GM23338 (cell line): ENCODE measurements at regions not wholly inside any gene's neighbourhood (a gene's known extent, or its start where the extent isn't known, plus 50 kb on each side); places are given as distances from the start of the nearest gene placed in this dataset.

Source experiments
- ATAC-seq: fragments of 200-7000 bp; cut with Tn5 transposase; 3 replicates; pipeline ENCODE4 v1.9.1; 2020
- DNase-seq: peaks from one replicate; pipeline ENCODE4 v3.0.0-alpha.2; 2015; ENCODE audit warnings: low spot score
- H2AFZ ChIP-seq: fragments of 200-600 bp; sonication (generic); 2 replicates; pipeline ENCODE4 v1.8.0; 2016; ENCODE audit warnings: antibody characterized with exemption, mild to moderate bottlenecking, moderate library complexity
- H3F3A ChIP-seq: fragments of 200-600 bp; sonication (generic); replicated peaks from 2 replicates; pipeline ENCODE4 v1.8.0; 2017; ENCODE audit warnings: antibody characterized with exemption, mixed run types, low read depth
- H3K27ac ChIP-seq: fragments of 200-600 bp; sonication (generic); 2 replicates; pipeline ENCODE4 v1.6.1; 2016; ENCODE audit warnings: low read depth
- H3K27me3 ChIP-seq: fragments of 200-600 bp; sonication (generic); 2 replicates; pipeline ENCODE4 v1.8.0; 2016; ENCODE audit warnings: mild to moderate bottlenecking, mixed run types, moderate library complexity; ENCODE audit not compliant: insufficient read depth
- H3K36me3 ChIP-seq: fragments of 200-600 bp; sonication (generic); 2 replicates; pipeline ENCODE4 v1.8.0; 2016; ENCODE audit warnings: mild to moderate bottlenecking; ENCODE audit not compliant: insufficient read depth
- H3K4me1 ChIP-seq: fragments of 200-600 bp; sonication (generic); 2 replicates; pipeline ENCODE4 v1.8.0; 2016; ENCODE audit warnings: mild to moderate bottlenecking, moderate library complexity; ENCODE audit not compliant: insufficient read depth
- H3K4me2 ChIP-seq: fragments of 200-600 bp; sonication (generic); 2 replicates; pipeline ENCODE4 v1.7.1; 2017; ENCODE audit warnings: mixed run types
- H3K4me3 ChIP-seq: fragments of 200-600 bp; sonication (generic); 2 replicates; pipeline ENCODE4 v1.6.1; 2016; ENCODE audit warnings: mixed run types
- H3K79me2 ChIP-seq: fragments of 200-600 bp; sonication (generic); replicated peaks from 2 replicates; pipeline ENCODE4 v1.8.0; 2017; ENCODE audit warnings: mild to moderate bottlenecking; ENCODE audit not compliant: insufficient read depth
- H3K9me2 ChIP-seq: fragments of 200-600 bp; sonication (generic); 2 replicates; pipeline ENCODE4 v1.8.0; 2017; ENCODE audit not compliant: insufficient read depth
- H4K20me1 ChIP-seq: fragments of 200-600 bp; sonication (generic); replicated peaks from 2 replicates; pipeline ENCODE4 v1.8.0; 2017; ENCODE audit warnings: mild to moderate bottlenecking; ENCODE audit not compliant: insufficient read depth
- H3K27ac Mint-ChIP-seq: 2 replicates; pipeline ENCODE4 v1.8.0; 2020; ENCODE audit warnings: inconsistent platforms, mild to moderate bottlenecking, moderate library complexity, mixed read lengths
- H3K27me3 Mint-ChIP-seq: 3 replicates; pipeline ENCODE4 v1.8.0; 2022; ENCODE audit warnings: low read depth, mild to moderate bottlenecking, moderate library complexity, mixed read lengths, inconsistent platforms; ENCODE audit not compliant: insufficient read depth, poor library complexity
- H3K36me3 Mint-ChIP-seq: 3 replicates; pipeline ENCODE4 v1.8.0; 2021; ENCODE audit warnings: low read depth, mild to moderate bottlenecking, inconsistent platforms, moderate library complexity, mixed read lengths
- H3K4me1 Mint-ChIP-seq: 3 replicates; pipeline ENCODE4 v1.8.0; 2020; ENCODE audit warnings: mild to moderate bottlenecking, inconsistent platforms, mixed read lengths
- H3K4me3 Mint-ChIP-seq: 3 replicates; pipeline ENCODE4 v1.8.0; 2021; ENCODE audit warnings: moderate library complexity, mild to moderate bottlenecking, inconsistent platforms, mixed read lengths
- H3K9me3 Mint-ChIP-seq: 3 replicates; pipeline ENCODE4 v1.8.0; 2020; ENCODE audit warnings: moderate library complexity, mild to moderate bottlenecking, inconsistent platforms, mixed read lengths
- CREB1 ChIP-seq: fragments of 250-450 bp; sonication (Bioruptor Pico); IDR thresholded peaks from 2 replicates; pipeline ENCODE4 v1.5.0; 2020; ENCODE audit warnings: low read depth, mild to moderate bottlenecking, moderate library complexity
- CTCF ChIP-seq, 2 experiments: fragments of 200-600 bp in 1 of 2; sonication (generic) in 1 of 2; conservative IDR thresholded peaks; 2 replicates each; pipeline versions ENCODE4 v1.5.1 to v1.6.1; 2016 to 2017; ENCODE audit warnings: antibody characterized with exemption in 2 of 2, low read depth in 2 of 2, mild to moderate bottlenecking in 2 of 2, moderate library complexity in 1 of 2
- ETS1 ChIP-seq: IDR thresholded peaks from 2 replicates; pipeline ENCODE4 v1.6.1; 2016; ENCODE audit warnings: antibody characterized with exemption
- EZH2 ChIP-seq: fragments of 200-600 bp; sonication (generic); IDR thresholded peaks from one replicate; pipeline ENCODE4 v1.8.0; 2017; ENCODE audit warnings: antibody characterized with exemption, mild to moderate bottlenecking, low read depth; ENCODE audit not compliant: unreplicated experiment
- EZH2phosphoT487 ChIP-seq: fragments of 200-600 bp; sonication (generic); IDR thresholded peaks from one replicate; pipeline ENCODE4 v1.8.1; 2018; ENCODE audit warnings: antibody characterized with exemption; ENCODE audit not compliant: unreplicated experiment
- JUNB ChIP-seq: IDR thresholded peaks from one replicate; pipeline ENCODE4 v1.6.1; 2016; ENCODE audit warnings: antibody characterized with exemption; ENCODE audit not compliant: unreplicated experiment
- NANOG ChIP-seq: IDR thresholded peaks from 2 replicates; pipeline ENCODE4 v1.6.1; 2016; ENCODE audit warnings: antibody characterized with exemption, borderline replicate concordance
- POLR2AphosphoS5 ChIP-seq: IDR thresholded peaks from 2 replicates; pipeline ENCODE4 v1.6.1; 2016; ENCODE audit warnings: antibody characterized with exemption, low read depth
- REST ChIP-seq: IDR thresholded peaks from one replicate; pipeline ENCODE4 v1.6.1; 2018; ENCODE audit warnings: antibody characterized with exemption; ENCODE audit not compliant: unreplicated experiment
- STAT1 ChIP-seq: IDR thresholded peaks from one replicate; pipeline ENCODE4 v1.6.1; 2016; ENCODE audit warnings: antibody characterized with exemption; ENCODE audit not compliant: unreplicated experiment
- ZNF114 ChIP-seq: fragments of 250-450 bp; sonication (Bioruptor Pico); IDR thresholded peaks from 2 replicates; pipeline ENCODE4 v1.5.0; 2020; ENCODE audit warnings: mild to moderate bottlenecking, moderate library complexity
- ZNF331 ChIP-seq: fragments of 250-450 bp; sonication (Bioruptor Pico); IDR thresholded peaks from 2 replicates; pipeline ENCODE4 v1.5.0; 2020; ENCODE audit warnings: low read depth, mild to moderate bottlenecking, moderate library complexity
- ZNF462 ChIP-seq: fragments of 250-450 bp; sonication (Bioruptor Pico); IDR thresholded peaks from 2 replicates; pipeline ENCODE4 v1.5.0; 2020; ENCODE audit warnings: mild to moderate bottlenecking, moderate library complexity

- peaks cover 3% of the 10 kb centered on the region; the same call in 1 of the 3 replicates for H3K4me1 Mint-ChIP-seq
- no peak overlapping the region for H3K4me2 ChIP-seq
- H3K27me3 Mint-ChIP-seq: no peaks in the 10 kb centered on the region
- no peak for ATAC-seq
- no peaks in the 10 kb centered on the region for H4K20me1 ChIP-seq
- no peak for DNase-seq
- H3K27me3 ChIP-seq: no peaks in the 10 kb centered on the region
- H3K4me3 ChIP-seq: no peak overlapping the region
- no peak for TF ChIP-seq REST
- no peak for TF ChIP-seq JUNB
- TF ChIP-seq CTCF (conservative IDR thresholded peaks at IDR 0.05; ENCODE audit: low read depth in 2 of 2): no peak
- no peak for TF ChIP-seq ZNF331 (CRISPR knock-in tag)
- no peak for TF ChIP-seq ETS1
- TF ChIP-seq ZNF462 (CRISPR knock-in tag): no peak
- TF ChIP-seq NANOG: no peak
- TF ChIP-seq EZH2phosphoT487: no peak
- TF ChIP-seq POLR2AphosphoS5: no peak
- TF ChIP-seq ZNF114 (CRISPR knock-in tag): no peak
- TF ChIP-seq CREB1 (CRISPR knock-in tag): no peak
- TF ChIP-seq EZH2: no peak
- TF ChIP-seq STAT1: no peak
- H3K79me2 ChIP-seq: no peaks in the 10 kb centered on the region
- H3K36me3 Mint-ChIP-seq: no peaks in the 10 kb centered on the region
- no peaks in the 10 kb centered on the region; the same call in 1 of the 2 replicates for H3K9me2 ChIP-seq
- no peak overlapping the region for H3K4me3 Mint-ChIP-seq
- H3K36me3 ChIP-seq: no peaks in the 10 kb centered on the region
- H3K4me1 ChIP-seq: no peaks in the 10 kb centered on the region
- H3F3A ChIP-seq: no peaks in the 10 kb centered on the region
- H3K27ac Mint-ChIP-seq: no peak overlapping the region
- no peaks in the 10 kb centered on the region for H3K9me3 Mint-ChIP-seq
- H3K27ac ChIP-seq: no peak overlapping the region
- H2AFZ ChIP-seq: no peak overlapping the region
Observed at GRCh38 chr4:112015960-112016359, 129.3 kb upstream of the FAM241A start.
